Psoas muscle (tissue), 7 donors: ENCODE measurements at regions not wholly inside any gene's neighbourhood (a gene's known extent, or its start where the extent isn't known, plus 50 kb on each side); places are given as distances from the start of the nearest gene placed in this dataset.
"Not testable (repeated sequence)": the region's sequence is repeated elsewhere in the genome, so short reads cannot be mapped to it uniquely, and the experiment has no call there.

Experiments
- ATAC-seq, 4 donors: fragments of 200-7000 bp; cut with Tn5 transposase; one replicate each; pipeline ENCODE4 v1.9.1; 2020; ENCODE audit warnings: moderate library complexity in 3 of 4, mild to moderate bottlenecking in 2 of 4
- DNase-seq, 2 donors: peaks; one replicate each; pipeline ENCODE4 v3.0.0-alpha.2; 2020
- H3K27ac ChIP-seq: fragments of 200-600 bp; one replicate; pipeline ENCODE4 v1.8.0; 2022
- H3K27me3 ChIP-seq, 3 donors: fragments of 200-600 bp in 1 of 3; one replicate each; pipeline versions ENCODE4 v1.6.1 to v1.8.0; 2013 to 2022; ENCODE audit warnings: low read length in 2 of 3, mild to moderate bottlenecking in 2 of 3, moderate library complexity in 1 of 3; ENCODE audit not compliant: insufficient read depth in 3 of 3
- H3K36me3 ChIP-seq, 2 donors: fragments of 200-600 bp in 1 of 2; one replicate each; pipeline versions ENCODE4 v1.6.1 to v1.8.0; 2013 to 2022; ENCODE audit warnings: low read depth in 1 of 2, mild to moderate bottlenecking in 1 of 2, moderate library complexity in 1 of 2; ENCODE audit not compliant: insufficient read depth in 1 of 2
- H3K4me1 ChIP-seq: fragments of 200-600 bp; one replicate; pipeline ENCODE4 v1.8.0; 2022
- H3K4me3 ChIP-seq: fragments of 200-600 bp; one replicate; pipeline ENCODE4 v1.8.0; 2022; ENCODE audit warnings: mild to moderate bottlenecking
- H3K9me3 ChIP-seq: fragments of 200-600 bp; one replicate; pipeline ENCODE4 v1.8.0; 2022
- WGBS, 3 donors: extraction: QIAGEN DNeasy Blood & Tissue Kit; methylation state at CpG; one replicate each; pipeline versions ENCODE4 v1.1.6 to v1.1.7; 2013; 5-methylcytosine and 5-hydroxymethylcytosine counted together
- intact Hi-C, 2 donors: fragments of 100-400 bp; cut with DNase I; formaldehyde crosslinking; loops; one replicate each; pipeline versions ENCODE4 v1.11.0 to v1.14.2; 2022
- donor health status: healthy with polysubstance abuse.
- donor health status: DM: no; HTN: no; CAD: no; lungs with moderate emphysema.
- donor health status: Bipolar disorder and iron deficiency.
- donor health status: healthy.
- donor health status: DM: yes; HTN: yes; CAD: no.
- donor health status: DM: no; HTN: no; CAD: no.
- donor health status: DM: yes; HTN: yes; CAD: no.

GRCh38 chr17:16839242-16840175, 132.4 kb downstream of the TNFRSF13B start:
- DNase-seq, ATAC-seq, H3K4me3 ChIP-seq, H3K27me3 ChIP-seq, H3K9me3 ChIP-seq, H3K36me3 ChIP-seq, H3K27ac ChIP-seq, H3K4me1 ChIP-seq, intact Hi-C loops: not testable (repeated sequence)
- WGBS, 3 donors = 65 to 75% (median 73%) methylated on average over 3 to 5 of the region's 16 CpGs

GRCh38 chr17:16838795-16839194, 133.1 kb downstream of the TNFRSF13B start:
- not testable (repeated sequence) for ATAC-seq, DNase-seq

GRCh38 chr17:16838287-16838686, 133.6 kb downstream of the TNFRSF13B start:
- ATAC-seq, H3K27ac ChIP-seq, DNase-seq, H3K4me3 ChIP-seq, H3K36me3 ChIP-seq, intact Hi-C loops, H3K9me3 ChIP-seq, H3K27me3 ChIP-seq, H3K4me1 ChIP-seq: not testable (repeated sequence)
- 88 to 92% (median 89%) methylated on average over 3 of the region's 9 CpGs for WGBS, 3 donors

More at GRCh38 chr17:16838795-16839194, 133.1 kb downstream of the TNFRSF13B start:
- 58 to 100% (median 81%) methylated on average over 1 to 3 of the region's 6 CpGs for WGBS, 3 donors
- H3K27ac ChIP-seq, H3K36me3 ChIP-seq, intact Hi-C loops, H3K9me3 ChIP-seq, H3K4me1 ChIP-seq, H3K27me3 ChIP-seq, H3K4me3 ChIP-seq: not testable (repeated sequence)

GRCh38 chr17:16837468-16838266, 134.3 kb downstream of the TNFRSF13B start:
- H3K4me1 ChIP-seq, ATAC-seq, DNase-seq, H3K27me3 ChIP-seq, H3K4me3 ChIP-seq, H3K36me3 ChIP-seq, H3K27ac ChIP-seq, H3K9me3 ChIP-seq, intact Hi-C loops: not testable (repeated sequence)
- WGBS, 3 donors = 77 to 89% (median 78%) methylated on average over 3 to 9 of the region's 11 CpGs

- H3K4me1 ChIP-seq, intact Hi-C loops, H3K4me3 ChIP-seq, ATAC-seq, H3K9me3 ChIP-seq, DNase-seq, H3K27ac ChIP-seq, H3K27me3 ChIP-seq, H3K36me3 ChIP-seq: not testable (repeated sequence)
- WGBS, 3 donors = 27 to 36% (median 32%) methylated on average over 4 to 9 of the region's 12 CpGs
These were observed 135.5 kb downstream of the TNFRSF13B start for GRCh38 chr17:16836315-16836915.

- 81 to 95% (median 86%) methylated on average over 3 to 5 of the region's 12 CpGs for WGBS, 3 donors
- H3K4me3 ChIP-seq, H3K4me1 ChIP-seq, H3K27ac ChIP-seq, DNase-seq, intact Hi-C loops, H3K36me3 ChIP-seq, ATAC-seq, H3K9me3 ChIP-seq, H3K27me3 ChIP-seq: not testable (repeated sequence)
These were observed 138.4 kb downstream of the TNFRSF13B start for GRCh38 chr17:16833517-16833916.

GRCh38 chr17:16832853-16833252, 139.1 kb downstream of the TNFRSF13B start:
- ATAC-seq (peak; percentile 82 to 95 (median 90)), DNase-seq (peak in 1 of 2 donors; percentile 32)
- H3K9me3 ChIP-seq, H3K27ac ChIP-seq, intact Hi-C loops, H3K27me3 ChIP-seq, H3K36me3 ChIP-seq, H3K4me1 ChIP-seq, H3K4me3 ChIP-seq: not testable (repeated sequence)
- 21 to 45% (median 41%) methylated on average over 4 to 5 of the region's 8 CpGs for WGBS, 3 donors

GRCh38 chr17:16832206-16832605, 139.7 kb downstream of the TNFRSF13B start:
- WGBS, 3 donors = 79 to 87% (median 83%) methylated on average over 5 to 11 of the region's 14 CpGs
- H3K4me1 ChIP-seq, DNase-seq, intact Hi-C loops, H3K4me3 ChIP-seq, ATAC-seq, H3K27ac ChIP-seq, H3K36me3 ChIP-seq, H3K9me3 ChIP-seq, H3K27me3 ChIP-seq: not testable (repeated sequence)

- DNase-seq, H3K4me1 ChIP-seq, H3K27me3 ChIP-seq, H3K4me3 ChIP-seq, H3K27ac ChIP-seq, H3K9me3 ChIP-seq, ATAC-seq, H3K36me3 ChIP-seq, intact Hi-C loops: not testable (repeated sequence)
- WGBS, 3 donors = 72 to 87% (median 85%) methylated on average over 3 to 5 of the region's 6 CpGs
These were observed 140.7 kb downstream of the CCDC144A start for GRCh38 chr17:16830770-16831169.

GRCh38 chr17:16830219-16830618, 140.2 kb downstream of the CCDC144A start:
- H3K4me1 ChIP-seq, H3K4me3 ChIP-seq, H3K27me3 ChIP-seq, DNase-seq, H3K36me3 ChIP-seq, H3K9me3 ChIP-seq, ATAC-seq, intact Hi-C loops, H3K27ac ChIP-seq: not testable (repeated sequence)
- 0 to 40% (median 13%) methylated on average over 1 to 2 of the region's 12 CpGs for WGBS, 3 donors
